GM12875 (cell line): ENCODE measurements at regions not wholly inside any gene's neighbourhood (a gene's known extent, or its start where the extent isn't known, plus 50 kb on each side); places are given as distances from the start of the nearest gene placed in this dataset.
"Not testable (repeated sequence)": the region's sequence is repeated elsewhere in the genome, so short reads cannot be mapped to it uniquely, and the experiment has no call there.

ENCODE experiments used
- H3K4me3 ChIP-seq: one replicate; pipeline ENCODE4 v1.5.1; 2011; ENCODE audit warnings: low read depth, low read length, control low read depth
- CTCF ChIP-seq: IDR thresholded peaks from 2 replicates; pipeline ENCODE4 v1.5.1; 2011; ENCODE audit warnings: low read depth, mild to moderate bottlenecking, control low read depth, inconsistent platforms, low read length, moderate library complexity, borderline replicate concordance; ENCODE audit not compliant: insufficient read depth

- no peak overlapping the region for H3K4me3 ChIP-seq
- TF ChIP-seq CTCF, result no peak
Measured at GRCh38 chr2:147141930-147142329, 702.9 kb upstream of the ACVR2A start.

GRCh38 chr2:147139732-147140131, 705.1 kb upstream of the ACVR2A start:
- H3K4me3 ChIP-seq, result not testable (repeated sequence)

- TF ChIP-seq CTCF, result no peak
- H3K4me3 ChIP-seq, result no peak overlapping the region
Measured at GRCh38 chr2:147137711-147138110, 707.1 kb upstream of the ACVR2A start.

- TF ChIP-seq CTCF, result no peak
- no peak overlapping the region for H3K4me3 ChIP-seq
Measured at GRCh38 chr2:147135376-147135775, 709.5 kb upstream of the ACVR2A start.

- TF ChIP-seq CTCF, result no peak
- H3K4me3 ChIP-seq, result no peak overlapping the region
Measured at GRCh38 chr2:147133286-147133908, 711.4 kb upstream of the ACVR2A start.

- TF ChIP-seq CTCF, result no peak
- no peak overlapping the region for H3K4me3 ChIP-seq
Measured at GRCh38 chr2:147125145-147125544, 719.7 kb upstream of the ACVR2A start.

- TF ChIP-seq CTCF, result no peak
- no peak overlapping the region for H3K4me3 ChIP-seq
Measured at GRCh38 chr2:147122944-147123343, 721.9 kb upstream of the ACVR2A start.

- no peak for TF ChIP-seq CTCF
- no peak overlapping the region for H3K4me3 ChIP-seq
Measured at GRCh38 chr2:147110962-147111361, 733.9 kb upstream of the ACVR2A start.
